Amniotic stem cell (primary cell): ENCODE measurements at regions not wholly inside any gene's neighbourhood (a gene's known extent, or its start where the extent isn't known, plus 50 kb on each side); places are given as distances from the start of the nearest gene placed in this dataset.
"Not testable (repeated sequence)": the region's sequence is repeated elsewhere in the genome, so short reads cannot be mapped to it uniquely, and the experiment has no call there.

Experiments
- DNase-seq: peaks from one replicate; lab custom pipeline; 2025; lab: John Stamatoyannopoulos, UW

GRCh38 chr22:23460517-23461031 is 119.5 kb downstream of the IGLL1 start:
- not testable (repeated sequence) for DNase-seq

- not testable (repeated sequence) for DNase-seq
These were observed 120.2 kb downstream of the IGLL1 start for GRCh38 chr22:23459645-23460516.

- no peak for DNase-seq
These were observed 121.2 kb downstream of the IGLL1 start for GRCh38 chr22:23458663-23459541.

- no peak for DNase-seq
These were observed 122.6 kb downstream of the IGLL1 start for GRCh38 chr22:23457380-23457985.

GRCh38 chr22:23456666-23457379 is 123.3 kb downstream of the IGLL1 start:
- DNase-seq = not testable (repeated sequence)

- DNase-seq = not testable (repeated sequence)
These were observed 125.7 kb downstream of the IGLL1 start for GRCh38 chr22:23454345-23454744.

- no peak for DNase-seq
These were observed 126.8 kb downstream of the IGLL1 start for GRCh38 chr22:23453277-23453676.

- no peak for DNase-seq
These were observed 127.7 kb downstream of the IGLL1 start for GRCh38 chr22:23452231-23453010.

- DNase-seq = not testable (repeated sequence)
These were observed 128.4 kb downstream of the IGLL1 start for GRCh38 chr22:23451452-23452230.

- not testable (repeated sequence) for DNase-seq
These were observed 129.3 kb downstream of the IGLL1 start for GRCh38 chr22:23450821-23451220.

- DNase-seq = no peak
These were observed 129.7 kb downstream of the IGLL1 start for GRCh38 chr22:23450434-23450795.

- DNase-seq = not testable (repeated sequence)
These were observed 130.2 kb downstream of the IGLL1 start for GRCh38 chr22:23449748-23450433.

GRCh38 chr22:23448499-23449288 is 131.4 kb downstream of the IGLL1 start:
- not testable (repeated sequence) for DNase-seq

GRCh38 chr22:23446796-23447350 is 133.2 kb downstream of the IGLL1 start:
- no peak for DNase-seq

GRCh38 chr22:23446194-23446593 is 133.9 kb downstream of the IGLL1 start:
- not testable (repeated sequence) for DNase-seq

- not testable (repeated sequence) for DNase-seq
These were observed 136.2 kb downstream of the IGLL1 start for GRCh38 chr22:23443905-23444304.

- DNase-seq = not testable (repeated sequence)
These were observed 140.5 kb downstream of the IGLL1 start for GRCh38 chr22:23439581-23439980.

- no peak for DNase-seq
These were observed 141.9 kb downstream of the IGLL1 start for GRCh38 chr22:23438216-23438615.
